Activated CD4-positive, alpha-beta T cell treated with anti-CD3 and anti-CD28 coated beads for 48 hours (primary cell): ENCODE measurements at regions not wholly inside any gene's neighbourhood (a gene's known extent, or its start where the extent isn't known, plus 50 kb on each side); places are given as distances from the start of the nearest gene placed in this dataset.

Experiments
- DNase-seq: peaks from one replicate; pipeline ENCODE4 v3.0.0-alpha.2; 2020

GRCh38 chr4:24279469-24279868, 304.9 kb downstream of the DHX15 start:
- DNase-seq, result no peak

- DNase-seq, result no peak
Observed at GRCh38 chr4:24278693-24279092, 305.7 kb downstream of the DHX15 start.

GRCh38 chr4:24274381-24274941, 309.9 kb downstream of the DHX15 start:
- no peak for DNase-seq

GRCh38 chr4:24273136-24273535, 311.2 kb downstream of the DHX15 start:
- DNase-seq, result no peak

- no peak for DNase-seq
Observed at GRCh38 chr4:24266951-24267722, 317.2 kb downstream of the DHX15 start.

GRCh38 chr4:24265989-24266388, 318.4 kb downstream of the DHX15 start:
- DNase-seq, result no peak

- no peak for DNase-seq
Observed at GRCh38 chr4:24262616-24263015, 321.7 kb downstream of the DHX15 start.

GRCh38 chr4:24262084-24262483, 322.3 kb downstream of the DHX15 start:
- DNase-seq, result no peak

- no peak for DNase-seq
Observed at GRCh38 chr4:24260923-24261564, 323.3 kb downstream of the DHX15 start.

GRCh38 chr4:24260133-24260715, 324.1 kb downstream of the DHX15 start:
- DNase-seq, result no peak

- no peak for DNase-seq
Observed at GRCh38 chr4:24256547-24256946, 327.8 kb downstream of the DHX15 start.

GRCh38 chr4:24256066-24256465, 328.3 kb downstream of the DHX15 start:
- no peak for DNase-seq

GRCh38 chr4:24252121-24252520, 332.2 kb downstream of the DHX15 start:
- DNase-seq, result no peak

GRCh38 chr4:24251589-24251988, 332.8 kb downstream of the DHX15 start:
- no peak for DNase-seq

GRCh38 chr4:24249972-24250371, 334.4 kb downstream of the DHX15 start:
- no peak for DNase-seq

GRCh38 chr4:24248674-24249630, 335.4 kb downstream of the DHX15 start:
- no peak for DNase-seq

- no peak for DNase-seq
Observed at GRCh38 chr4:24245491-24245820, 338.9 kb downstream of the DHX15 start.

GRCh38 chr4:24244663-24245490, 339.5 kb downstream of the DHX15 start:
- DNase-seq, result no peak

GRCh38 chr4:24243641-24244040, 340.7 kb downstream of the DHX15 start:
- no peak for DNase-seq

GRCh38 chr4:24241511-24241910, 342.8 kb downstream of the DHX15 start:
- DNase-seq, result no peak

- no peak for DNase-seq
Observed at GRCh38 chr4:24240655-24241054, 343.7 kb downstream of the DHX15 start.

- no peak for DNase-seq
Observed at GRCh38 chr4:24237709-24238108, 346.6 kb downstream of the DHX15 start.
